ENCODE measurements at regions not wholly inside any gene's neighbourhood (a gene's known extent, or its start where the extent isn't known, plus 50 kb on each side); places are given as distances from the start of the nearest gene placed in this dataset.
"Not testable (repeated sequence)": the region's sequence is repeated elsewhere in the genome, so short reads cannot be mapped to it uniquely, and the experiment has no call there.

DNA sequence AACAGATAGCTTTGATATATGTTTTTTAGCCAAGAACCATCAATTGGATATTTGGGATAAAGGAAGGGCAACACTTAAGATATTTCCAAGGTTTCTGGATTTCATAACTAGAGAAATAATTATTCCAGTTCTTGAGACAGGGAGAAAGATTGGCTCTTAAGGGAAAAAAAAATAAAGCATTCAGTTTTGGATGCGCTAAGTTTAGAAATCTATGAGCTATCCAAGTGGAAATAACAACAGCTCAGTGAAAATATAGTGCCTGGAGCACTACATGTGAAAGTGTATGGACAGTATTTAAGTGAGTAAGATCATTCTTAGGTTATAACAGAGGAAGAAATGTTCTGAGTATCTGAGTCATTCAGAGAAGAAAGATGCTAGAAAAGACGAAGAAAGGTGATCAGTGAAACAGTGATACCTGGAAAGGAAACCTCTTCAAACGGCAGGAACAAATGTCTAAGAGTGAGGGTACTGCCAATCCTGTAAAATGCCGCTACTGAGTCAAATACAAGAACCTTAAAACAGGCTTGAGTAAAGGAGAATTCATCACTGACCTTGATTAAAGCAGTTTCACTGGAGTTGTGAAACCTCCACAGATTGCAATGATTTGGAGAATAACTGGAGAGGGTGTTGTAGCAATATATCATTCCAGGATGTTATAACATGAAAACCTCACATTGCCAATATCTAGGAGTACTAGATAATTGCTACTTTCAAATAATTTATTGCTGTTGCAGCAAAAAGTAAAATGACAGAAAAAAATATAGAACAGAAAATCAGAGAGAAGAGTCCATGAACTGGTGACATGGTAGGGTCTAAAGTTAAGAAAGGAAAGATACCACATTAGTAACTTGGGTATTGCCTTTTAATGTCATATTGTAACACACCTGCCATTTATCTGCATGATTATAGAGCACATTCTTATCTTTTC is 482.1 kb upstream of the RGS18 start:
- no peak for DNase-seq (ENCODE audit: low read depth, low spot score)
- in situ Hi-C loops (cut with HindIII; ENCODE audit: low pct_unique_long_range_greater_than_20kb, low sequenced_read_pairs): no loop called here

DNA sequence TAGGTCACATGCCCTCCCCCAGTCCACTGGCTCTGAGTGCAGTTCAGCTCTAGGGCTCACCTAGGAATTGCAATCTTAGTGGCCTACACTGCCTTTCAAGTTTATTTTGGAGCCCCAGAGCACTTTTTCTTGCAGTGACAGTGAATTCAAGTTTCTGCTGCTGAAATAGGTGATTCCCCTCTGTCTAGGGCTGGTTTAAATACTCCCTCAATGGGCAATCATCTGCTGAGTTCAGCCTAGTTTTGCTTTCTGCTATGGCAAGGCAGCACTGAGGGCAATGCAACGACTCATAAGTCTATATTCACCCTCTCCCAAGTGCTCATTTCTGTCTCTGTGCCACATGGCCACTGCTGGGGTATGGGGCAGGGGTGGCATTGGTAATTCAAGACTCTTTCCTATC is 472.6 kb upstream of the RGS18 start:
- no peak for DNase-seq (ENCODE audit: low read depth, low spot score)
- in situ Hi-C loops (cut with HindIII; ENCODE audit: low pct_unique_long_range_greater_than_20kb, low sequenced_read_pairs): no loop called here

DNA sequence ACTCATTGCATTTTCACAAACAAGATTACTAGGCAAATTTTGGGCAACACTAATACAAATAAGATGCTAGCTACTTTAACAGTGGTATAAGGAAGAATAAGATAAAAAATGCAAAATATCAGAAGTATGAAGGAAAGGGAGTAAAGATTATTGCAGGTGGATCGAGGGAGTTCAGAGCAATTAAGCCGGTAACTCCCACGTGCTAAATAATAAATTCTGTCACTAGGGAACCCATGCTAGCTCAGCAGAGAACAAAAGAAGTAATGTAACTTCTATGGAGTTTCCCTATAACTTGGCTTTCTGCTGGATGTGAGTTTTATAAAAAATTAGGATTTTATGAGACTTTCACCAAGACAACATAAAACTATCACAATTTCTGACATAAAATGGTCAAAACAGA is 470.5 kb upstream of the RGS18 start:
- in situ Hi-C loops (cut with HindIII; ENCODE audit: low pct_unique_long_range_greater_than_20kb, low sequenced_read_pairs): no loop called here

DNA sequence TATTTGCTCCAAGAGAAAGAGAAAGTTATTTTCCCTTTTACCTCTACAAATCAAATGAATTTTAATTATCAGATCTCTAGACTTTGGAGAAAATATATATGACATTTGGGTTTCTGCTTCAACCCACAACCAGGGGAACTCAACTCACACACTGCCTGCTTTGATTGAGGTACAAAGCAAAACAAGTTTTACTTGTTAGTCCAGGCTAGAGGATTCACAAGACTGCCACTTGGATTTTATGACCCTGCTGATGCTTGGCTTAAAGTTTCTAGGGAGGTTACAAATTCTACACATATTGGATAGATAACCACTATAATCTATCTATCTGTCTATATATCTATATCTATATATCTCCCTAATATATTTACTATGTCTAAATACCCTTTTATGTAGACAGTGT is 467.3 kb upstream of the RGS18 start:
- in situ Hi-C loops (cut with HindIII; ENCODE audit: low pct_unique_long_range_greater_than_20kb, low sequenced_read_pairs): no loop called here

More for the DNA sequence above, 470.5 kb upstream of the RGS18 start:
- DNase-seq (ENCODE audit: low read depth, low spot score): no peak

DNA sequence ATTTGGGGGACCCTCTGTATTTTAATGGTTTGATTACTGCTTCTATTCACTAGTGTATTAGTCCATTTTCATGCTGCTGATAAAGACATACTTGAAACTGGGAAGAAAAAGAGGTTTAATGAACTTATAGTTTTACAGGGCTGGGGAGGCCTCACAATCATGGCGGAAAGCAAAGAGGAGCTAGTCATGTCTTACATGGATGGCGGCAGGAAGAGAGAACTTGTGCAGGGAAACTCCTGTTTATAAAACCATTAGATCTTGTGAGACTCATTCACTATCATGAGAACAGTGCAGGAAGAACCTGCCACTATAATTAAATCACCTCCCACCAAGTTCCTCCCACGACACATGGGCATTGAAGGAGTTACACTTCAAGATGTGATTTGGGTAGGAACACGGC is 464.5 kb upstream of the RGS18 start:
- no peak for DNase-seq (ENCODE audit: low read depth, low spot score)
- in situ Hi-C loops (cut with HindIII; ENCODE audit: low pct_unique_long_range_greater_than_20kb, low sequenced_read_pairs): no loop called here

More for the DNA sequence above, 467.3 kb upstream of the RGS18 start:
- no peak for DNase-seq (ENCODE audit: low read depth, low spot score)

DNA sequence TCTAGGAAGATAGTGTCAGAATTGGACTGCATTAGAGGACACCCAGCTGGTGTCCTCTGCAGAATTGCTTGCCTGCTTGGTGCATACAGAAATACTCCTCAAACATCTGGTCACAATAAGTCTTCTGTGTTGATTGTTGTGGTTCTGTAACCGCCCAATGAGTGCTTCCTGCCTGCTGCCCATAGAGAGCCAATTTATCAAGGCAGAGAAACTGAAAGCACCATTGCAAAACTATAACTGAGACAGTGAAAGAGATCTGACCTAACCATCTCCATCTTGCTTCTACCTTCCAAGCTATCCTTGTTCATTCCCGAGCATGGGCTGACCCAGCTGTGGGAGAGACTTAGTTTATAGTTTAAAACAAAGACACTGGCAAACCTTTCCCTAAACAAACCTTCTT is 462.4 kb upstream of the RGS18 start:
- in situ Hi-C loops (cut with HindIII; ENCODE audit: low pct_unique_long_range_greater_than_20kb, low sequenced_read_pairs): no loop called here
- peak; percentile 53 for DNase-seq (ENCODE audit: low read depth, low spot score)

DNA sequence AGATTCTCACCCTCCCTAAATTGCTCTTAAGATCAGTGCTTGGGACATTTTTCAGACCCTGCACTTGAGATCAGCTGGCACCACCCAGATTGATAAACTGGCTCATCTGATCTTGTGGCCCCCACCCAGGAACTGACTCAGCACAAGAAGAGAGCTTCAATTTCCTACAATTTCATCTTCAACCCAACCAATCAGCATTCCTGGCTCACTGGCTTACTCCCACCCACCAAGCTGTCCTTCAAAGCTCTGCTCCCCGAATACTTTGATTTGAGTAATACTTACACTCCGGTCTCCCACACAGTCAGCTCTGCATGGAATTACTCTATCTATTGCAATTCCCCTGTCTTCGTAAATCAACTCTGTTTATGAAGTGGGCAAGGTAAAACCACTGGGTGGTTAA is 461.9 kb upstream of the RGS18 start:
- in situ Hi-C loops (cut with HindIII; ENCODE audit: low pct_unique_long_range_greater_than_20kb, low sequenced_read_pairs): no loop called here
- DNase-seq (ENCODE audit: low read depth, low spot score): no peak

DNA sequence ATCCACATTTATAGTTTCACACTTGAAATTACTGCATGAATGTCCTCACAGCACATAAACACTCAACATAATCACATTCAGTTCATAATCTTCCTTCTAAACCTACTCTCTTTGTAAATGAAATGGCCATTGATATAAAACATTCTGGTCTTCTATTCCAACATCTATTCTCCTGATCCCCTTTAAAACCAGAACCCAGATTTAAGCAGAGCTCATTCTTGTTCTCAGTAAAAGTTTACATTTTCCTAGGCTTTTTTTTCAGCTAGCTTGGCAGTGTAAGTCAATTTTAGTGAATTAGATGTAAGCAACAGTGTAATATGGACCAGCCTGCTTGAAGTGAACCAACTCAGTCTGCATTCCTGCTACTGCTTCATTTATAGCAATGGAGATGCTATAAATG is 460.7 kb upstream of the RGS18 start:
- DNase-seq (ENCODE audit: low read depth, low spot score): no peak
- in situ Hi-C loops (cut with HindIII; ENCODE audit: low pct_unique_long_range_greater_than_20kb, low sequenced_read_pairs): no loop called here

DNA sequence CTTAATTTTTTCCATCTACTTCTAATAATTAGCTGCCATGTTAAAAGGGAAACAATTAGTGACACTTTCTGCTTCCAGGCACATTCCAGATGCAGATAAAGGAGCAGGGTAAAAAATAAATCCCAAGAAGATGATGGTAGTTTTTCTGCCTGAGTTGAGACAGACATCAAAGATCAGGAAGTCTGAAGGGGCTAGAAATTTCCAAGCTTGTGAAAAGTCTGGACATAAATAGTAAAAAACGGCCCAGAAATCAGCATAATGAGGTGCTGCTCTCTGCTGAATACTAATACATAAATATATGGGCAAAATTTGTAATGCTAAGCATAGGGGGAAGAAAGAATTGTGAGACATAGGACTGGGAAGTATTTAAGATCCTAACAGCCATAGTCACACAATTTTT is 460.0 kb upstream of the RGS18 start:
- in situ Hi-C loops (cut with HindIII; ENCODE audit: low pct_unique_long_range_greater_than_20kb, low sequenced_read_pairs): no loop called here
- DNase-seq (ENCODE audit: low read depth, low spot score): no peak

DNA sequence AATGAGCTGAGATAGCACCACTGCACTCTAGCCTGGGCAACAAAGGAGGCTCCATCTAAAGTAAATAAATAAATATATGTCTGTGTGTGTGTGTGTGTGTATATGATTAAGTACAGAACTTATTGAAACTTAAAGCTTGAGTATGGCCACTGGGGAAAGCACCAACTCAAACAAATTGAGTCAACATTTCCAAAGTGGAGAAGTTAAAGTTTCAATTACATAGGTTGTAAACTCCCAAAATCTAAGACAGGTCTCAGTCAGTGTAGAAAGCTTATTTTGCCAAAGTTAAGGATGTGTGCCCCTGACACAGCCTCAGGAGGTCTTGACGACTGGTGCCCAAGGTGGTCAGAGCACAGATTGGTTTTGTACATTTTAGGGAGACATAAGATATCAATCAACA is 458.9 kb upstream of the RGS18 start:
- in situ Hi-C loops (cut with HindIII; ENCODE audit: low pct_unique_long_range_greater_than_20kb, low sequenced_read_pairs): no loop called here
- no peak for DNase-seq (ENCODE audit: low read depth, low spot score)

DNA sequence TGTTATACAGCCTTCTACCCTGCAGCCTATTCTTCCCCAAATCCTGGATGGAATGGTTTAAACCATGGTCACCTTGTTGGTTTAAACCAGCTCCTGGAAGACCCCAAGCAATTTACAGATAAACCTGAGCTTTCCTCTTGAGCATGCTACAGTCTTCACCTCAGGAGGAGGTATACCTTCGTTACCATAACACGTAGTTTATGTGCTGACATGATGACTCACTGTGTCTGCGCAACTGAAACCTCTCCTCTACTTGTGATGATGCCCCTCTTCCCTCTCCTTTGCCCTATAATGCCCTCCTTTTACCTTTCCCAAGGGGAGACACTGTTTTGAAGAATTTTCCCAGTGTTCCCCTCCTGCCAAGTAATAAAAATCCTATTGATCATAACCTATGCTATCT is 457.3 kb upstream of the RGS18 start:
- no peak for DNase-seq (ENCODE audit: low read depth, low spot score)
- in situ Hi-C loops (cut with HindIII; ENCODE audit: low pct_unique_long_range_greater_than_20kb, low sequenced_read_pairs): no loop called here

DNA sequence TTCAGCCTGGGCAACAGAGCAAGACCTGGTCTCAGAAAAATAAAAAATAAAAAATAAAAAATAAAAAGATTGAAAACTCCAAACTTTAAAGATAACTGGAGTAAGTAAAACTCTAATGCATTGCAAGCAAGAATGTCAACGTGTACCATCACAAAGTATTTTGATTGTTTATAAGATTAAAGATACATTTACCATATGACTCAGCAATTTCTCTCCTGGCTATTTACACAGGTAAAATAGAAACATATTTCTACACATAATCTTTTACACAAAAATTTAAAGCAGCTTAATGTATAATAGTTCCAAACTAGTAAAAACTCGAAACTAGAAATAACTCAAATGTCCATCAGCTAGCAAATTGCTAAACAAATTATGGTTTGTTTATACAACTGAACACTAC is 456.1 kb upstream of the RGS18 start:
- in situ Hi-C loops (cut with HindIII; ENCODE audit: low pct_unique_long_range_greater_than_20kb, low sequenced_read_pairs): no loop called here
- DNase-seq (ENCODE audit: low read depth, low spot score): no peak

DNA sequence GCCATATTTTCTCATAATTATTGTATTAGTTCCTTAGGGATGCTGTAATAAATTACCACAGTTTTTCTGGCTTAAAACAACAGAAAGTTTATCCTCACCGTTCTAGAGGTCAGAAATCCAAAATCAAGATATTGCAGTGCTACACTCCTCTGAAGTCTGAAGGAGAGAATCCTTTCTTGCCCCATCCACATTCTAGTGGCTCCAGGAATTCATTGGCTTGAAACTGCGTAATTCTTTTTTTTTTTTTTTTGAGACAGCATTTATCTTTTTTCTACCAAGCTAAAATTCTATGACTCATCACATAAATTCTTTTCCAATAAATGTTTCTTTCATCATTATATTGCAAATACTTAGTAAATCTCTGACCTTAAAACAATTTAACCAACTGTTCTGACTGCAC is 451.0 kb upstream of the RGS18 start:
- in situ Hi-C loops (cut with HindIII; ENCODE audit: low pct_unique_long_range_greater_than_20kb, low sequenced_read_pairs): no loop called here
- peak; percentile 16 for DNase-seq (ENCODE audit: low read depth, low spot score)

DNA sequence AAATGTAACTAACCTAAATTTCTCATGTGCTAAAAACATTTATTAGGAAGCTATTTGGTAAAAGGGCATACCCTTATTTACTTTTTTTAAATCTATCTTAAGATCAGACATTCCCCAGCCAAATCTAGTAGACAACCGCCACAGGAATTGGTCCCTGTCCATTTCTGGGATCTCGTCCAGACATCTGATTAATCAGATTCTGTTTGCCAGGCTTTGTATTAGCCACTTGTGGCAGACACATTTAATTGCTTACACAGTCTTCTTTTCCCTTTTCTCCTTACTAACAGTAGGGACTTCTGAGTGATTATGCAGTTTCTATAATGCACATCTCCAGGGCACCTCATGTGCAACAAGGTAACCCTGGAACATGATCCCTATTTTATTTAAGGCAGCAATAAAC is 449.0 kb upstream of the RGS18 start:
- in situ Hi-C loops (cut with HindIII; ENCODE audit: low pct_unique_long_range_greater_than_20kb, low sequenced_read_pairs): no loop called here
- DNase-seq (ENCODE audit: low read depth, low spot score): no peak

DNA sequence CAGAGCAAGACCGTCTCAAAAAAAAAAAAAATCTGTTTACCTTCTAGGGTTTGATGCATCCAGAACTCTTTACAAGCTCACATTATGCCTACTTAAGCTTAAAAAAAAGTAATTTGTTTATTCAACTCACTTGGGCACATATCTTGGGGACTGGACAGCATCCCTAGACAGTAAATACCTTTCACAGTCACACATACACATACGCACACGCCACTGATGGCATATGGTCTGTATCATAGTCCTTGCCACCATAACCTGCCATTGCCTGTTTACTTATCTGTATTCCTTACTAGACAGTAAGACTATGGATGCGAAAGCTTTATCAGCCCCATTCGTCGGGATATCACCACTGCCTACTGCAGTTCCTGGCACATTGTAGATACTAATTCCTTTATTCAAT is 446.3 kb upstream of the RGS18 start:
- in situ Hi-C loops (cut with HindIII; ENCODE audit: low pct_unique_long_range_greater_than_20kb, low sequenced_read_pairs): no loop called here

DNA sequence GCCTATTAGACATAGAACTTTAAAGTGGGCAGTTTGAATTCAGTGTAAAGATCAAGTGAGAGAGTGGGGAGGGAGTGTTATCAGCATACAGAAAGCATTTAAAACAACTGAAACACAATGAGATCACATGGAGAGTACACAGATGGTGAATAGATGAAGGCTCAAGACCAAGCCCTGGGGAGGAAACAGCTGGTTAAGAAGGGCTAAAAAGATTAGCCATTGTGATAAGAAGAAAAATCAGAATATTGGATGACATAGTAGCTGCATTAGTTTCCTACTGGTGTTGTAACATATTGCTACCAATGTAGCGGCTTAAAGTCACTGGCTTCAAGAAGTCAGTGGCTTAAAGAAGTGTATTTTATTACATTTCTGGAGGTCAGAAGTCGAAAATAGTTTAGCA is 443.4 kb upstream of the RGS18 start:
- DNase-seq (ENCODE audit: low read depth, low spot score): no peak
- in situ Hi-C loops (cut with HindIII; ENCODE audit: low pct_unique_long_range_greater_than_20kb, low sequenced_read_pairs): no loop called here

More for the DNA sequence above, 446.3 kb upstream of the RGS18 start:
- DNase-seq (ENCODE audit: low read depth, low spot score): no peak

DNA sequence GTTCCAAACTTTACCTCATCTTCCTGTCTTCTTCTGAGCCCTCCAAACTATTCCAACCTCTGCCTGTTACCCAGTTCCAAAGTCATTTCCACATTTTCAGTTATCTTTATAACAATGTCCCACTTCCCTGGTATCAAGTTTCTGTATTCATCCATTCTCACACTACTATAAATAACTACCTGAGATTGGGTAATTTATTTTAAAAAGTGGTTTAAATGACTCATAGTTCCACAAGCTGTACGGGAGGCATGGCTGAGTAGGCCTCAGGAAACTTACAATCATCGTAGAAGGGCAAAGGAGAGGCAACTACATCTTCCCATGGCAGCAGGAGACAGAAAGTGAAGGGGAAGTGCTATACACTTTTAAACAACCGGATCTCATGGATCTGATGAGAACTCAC is 428.5 kb upstream of the RGS18 start:
- no peak for DNase-seq (ENCODE audit: low read depth, low spot score)

DNA sequence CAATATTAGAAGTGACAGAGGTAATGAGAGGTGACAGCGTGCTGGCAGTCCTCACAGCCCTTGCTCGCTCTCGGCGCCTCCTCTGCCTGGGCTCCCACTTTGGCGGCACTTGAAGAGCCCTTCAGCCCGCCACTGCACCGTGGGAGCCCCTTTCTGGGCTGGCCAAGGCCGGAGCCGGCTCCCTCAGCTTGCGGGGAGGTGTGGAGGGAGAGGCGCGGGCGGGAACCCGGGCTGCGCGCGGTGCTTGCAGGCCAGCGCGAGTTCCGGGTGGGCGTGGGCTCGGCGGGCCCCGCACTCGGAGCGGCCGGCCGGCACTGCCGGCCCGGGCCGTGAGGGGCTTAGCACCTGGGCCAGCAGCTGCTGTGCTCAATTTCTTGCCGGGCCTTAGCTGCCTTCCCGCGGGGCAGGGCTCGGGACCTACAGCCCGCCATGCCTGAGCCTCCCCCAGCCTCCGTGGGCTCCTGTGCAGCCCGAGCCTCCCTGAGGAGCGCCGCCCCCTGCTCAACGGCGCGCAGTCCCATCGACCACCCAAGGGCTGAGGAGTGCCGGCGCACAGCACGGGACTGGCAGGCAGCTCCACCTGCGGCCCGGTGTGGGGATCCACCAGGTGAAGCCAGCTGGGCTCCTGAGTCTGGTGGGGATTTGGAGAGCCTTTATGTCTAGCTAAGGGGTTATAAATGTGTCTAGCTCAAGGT is 426.5 kb upstream of the RGS18 start:
- in situ Hi-C loops (cut with HindIII; ENCODE audit: low pct_unique_long_range_greater_than_20kb, low sequenced_read_pairs); DNase-seq (ENCODE audit: low read depth, low spot score): not testable (repeated sequence)

More for the DNA sequence above, 428.5 kb upstream of the RGS18 start:
- in situ Hi-C loops (cut with HindIII; ENCODE audit: low pct_unique_long_range_greater_than_20kb, low sequenced_read_pairs): no loop called here

DNA sequence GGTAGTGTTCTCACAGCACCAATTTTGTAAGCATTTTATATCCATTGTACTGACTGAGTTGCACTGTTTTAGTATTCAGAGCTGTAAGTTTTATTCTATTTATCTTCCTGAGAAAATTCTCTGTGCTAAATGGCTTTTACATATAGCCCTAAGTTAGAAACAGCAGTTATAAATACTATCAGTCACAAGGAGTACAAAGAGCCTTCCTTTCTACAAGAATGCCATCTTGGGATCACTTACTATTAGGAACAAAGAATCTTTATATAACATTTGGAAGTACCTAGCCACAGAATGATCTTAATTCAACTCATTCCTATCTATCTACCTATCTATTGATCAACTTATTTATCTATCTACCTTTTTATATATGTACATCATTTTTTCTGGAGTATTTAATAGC is 423.9 kb upstream of the RGS18 start:
- in situ Hi-C loops (cut with HindIII; ENCODE audit: low pct_unique_long_range_greater_than_20kb, low sequenced_read_pairs): no loop called here
- DNase-seq (ENCODE audit: low read depth, low spot score): peak; percentile 61

Data from SK-MEL-5 (cell line).